HG03039 (cell line): ENCODE measurements at regions not wholly inside any gene's neighbourhood (a gene's known extent, or its start where the extent isn't known, plus 50 kb on each side); places are given as distances from the start of the nearest gene placed in this dataset.

Experiments used
- ATAC-seq: cut with Tn5 transposase; IDR thresholded peaks from one replicate; pipeline ENCODE4 v1.9.1; 2021; ENCODE audit warnings: mild to moderate bottlenecking, moderate library complexity; ENCODE audit not compliant: unreplicated experiment

GRCh38 chr2:234204480-234204879, 154.0 kb downstream of the SPP2 start:
- ATAC-seq: no peak

- no peak for ATAC-seq
These were observed 152.9 kb downstream of the SPP2 start for GRCh38 chr2:234203135-234203984.

- no peak for ATAC-seq
These were observed 152.1 kb downstream of the SPP2 start for GRCh38 chr2:234202601-234203000.

GRCh38 chr2:234199996-234200395, 149.5 kb downstream of the SPP2 start:
- no peak for ATAC-seq

- no peak for ATAC-seq
These were observed 148.5 kb downstream of the SPP2 start for GRCh38 chr2:234198976-234199375.

- no peak for ATAC-seq
These were observed 145.0 kb downstream of the SPP2 start for GRCh38 chr2:234195516-234195915.

- ATAC-seq: no peak
These were observed 143.6 kb downstream of the SPP2 start for GRCh38 chr2:234193977-234194563.

GRCh38 chr2:234191819-234192407, 141.4 kb downstream of the SPP2 start:
- no peak for ATAC-seq

- ATAC-seq: no peak
These were observed 139.3 kb downstream of the SPP2 start for GRCh38 chr2:234189786-234190300.

GRCh38 chr2:234189230-234189629, 138.7 kb downstream of the SPP2 start:
- ATAC-seq: no peak

GRCh38 chr2:234187646-234188174, 137.2 kb downstream of the SPP2 start:
- no peak for ATAC-seq

GRCh38 chr2:234181121-234181520, 130.6 kb downstream of the SPP2 start:
- no peak for ATAC-seq

- ATAC-seq: no peak
These were observed 128.5 kb downstream of the SPP2 start for GRCh38 chr2:234179031-234179363.

GRCh38 chr2:234178330-234179030, 128.0 kb downstream of the SPP2 start:
- ATAC-seq: no peak

- no peak for ATAC-seq
These were observed 125.1 kb downstream of the SPP2 start for GRCh38 chr2:234175649-234176048.

GRCh38 chr2:234174742-234175141, 124.2 kb downstream of the SPP2 start:
- no peak for ATAC-seq

- no peak for ATAC-seq
These were observed 122.0 kb downstream of the SPP2 start for GRCh38 chr2:234172532-234172931.

GRCh38 chr2:234172066-234172465, 121.6 kb downstream of the SPP2 start:
- no peak for ATAC-seq

GRCh38 chr2:234171666-234172065, 121.2 kb downstream of the SPP2 start:
- no peak for ATAC-seq

- no peak for ATAC-seq
These were observed 119.2 kb downstream of the SPP2 start for GRCh38 chr2:234169674-234170073.
